ENCODE measurements at regions not wholly inside any gene's neighbourhood (a gene's known extent, or its start where the extent isn't known, plus 50 kb on each side); places are given as distances from the start of the nearest gene placed in this dataset.
A peak's percentile ranks its signal among the peaks of the same experiment; 100 is the strongest.

- no peak for DNase-seq (ENCODE audit: low spot score)
These were observed 71.7 kb upstream of the WDR75 start for GRCh38 chr2:189369566-189369965.

- DNase-seq (ENCODE audit: low spot score) = no peak
These were observed 70.6 kb upstream of the WDR75 start for GRCh38 chr2:189370719-189371118.

GRCh38 chr2:189372688-189373257 is 68.5 kb upstream of the WDR75 start:
- no peak for DNase-seq (ENCODE audit: low spot score)

- DNase-seq (ENCODE audit: low spot score) = no peak
These were observed 66.8 kb upstream of the WDR75 start for GRCh38 chr2:189374481-189374880.

- DNase-seq (ENCODE audit: low spot score) = no peak
These were observed 65.4 kb upstream of the WDR75 start for GRCh38 chr2:189375842-189376241.

- DNase-seq (ENCODE audit: low spot score) = peak; percentile 87
These were observed 62.0 kb upstream of the WDR75 start for GRCh38 chr2:189379287-189379630.

- peak; percentile 70 for DNase-seq (ENCODE audit: low spot score)
These were observed 61.5 kb upstream of the WDR75 start for GRCh38 chr2:189379731-189380261.

- no peak for DNase-seq (ENCODE audit: low spot score)
These were observed 58.6 kb upstream of the WDR75 start for GRCh38 chr2:189382668-189383067.

GRCh38 chr2:189386741-189387140 is 54.5 kb upstream of the WDR75 start:
- DNase-seq (ENCODE audit: low spot score) = no peak

- DNase-seq (ENCODE audit: low spot score) = no peak
These were observed 50.1 kb upstream of the WDR75 start for GRCh38 chr2:189391201-189391600.
